HG02973 (cell line): ENCODE measurements at regions not wholly inside any gene's neighbourhood (a gene's known extent, or its start where the extent isn't known, plus 50 kb on each side); places are given as distances from the start of the nearest gene placed in this dataset.
A peak's percentile ranks its signal among the peaks of the same experiment; 100 is the strongest.

Experiments
- ATAC-seq: cut with Tn5 transposase; IDR thresholded peaks from one replicate; pipeline ENCODE4 v1.9.1; 2021; ENCODE audit warnings: moderate library complexity; ENCODE audit not compliant: unreplicated experiment

DNA sequence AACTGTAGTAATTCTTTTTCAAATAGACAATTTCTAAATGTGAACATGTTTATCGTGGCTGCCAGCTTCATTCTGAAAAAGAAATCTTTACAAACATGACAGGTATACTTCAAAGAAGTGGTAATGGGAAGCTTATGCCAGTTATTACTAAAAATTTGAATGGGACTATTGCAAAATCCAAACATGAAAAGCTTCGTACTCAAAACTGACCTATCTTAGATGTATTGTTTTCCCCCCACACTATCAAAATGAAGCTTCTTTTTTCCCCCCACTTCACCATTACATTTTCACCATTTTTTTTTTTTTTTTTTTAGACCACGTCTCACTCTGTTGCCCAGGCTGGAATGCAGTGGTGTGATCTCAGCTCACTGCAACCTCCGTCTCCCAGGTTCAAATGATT is 50.4 kb upstream of the SERTAD2 start:
- no peak for ATAC-seq

DNA sequence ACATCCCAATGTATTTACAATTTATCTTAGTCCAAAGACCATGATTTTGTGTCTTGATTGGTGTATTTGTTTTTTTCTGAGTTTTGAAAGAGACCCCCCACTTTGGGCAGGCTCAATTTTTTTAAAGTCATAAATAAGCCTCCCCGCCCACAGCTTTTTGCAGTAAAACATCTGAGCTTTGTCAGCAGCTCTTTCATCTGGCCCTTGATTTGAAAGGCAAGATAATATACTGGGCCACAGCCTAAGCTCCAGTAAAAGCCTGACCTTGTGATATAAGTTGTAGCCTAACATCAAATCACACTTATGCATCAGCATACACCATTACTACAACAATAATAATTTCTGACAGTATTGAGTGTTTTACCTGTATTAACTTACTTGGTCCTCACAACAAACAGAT is 51.3 kb upstream of the SERTAD2 start:
- ATAC-seq = no peak

GRCh38 chr2:64707276-64707675 is 53.6 kb upstream of the SERTAD2 start:
- ATAC-seq = no peak

DNA sequence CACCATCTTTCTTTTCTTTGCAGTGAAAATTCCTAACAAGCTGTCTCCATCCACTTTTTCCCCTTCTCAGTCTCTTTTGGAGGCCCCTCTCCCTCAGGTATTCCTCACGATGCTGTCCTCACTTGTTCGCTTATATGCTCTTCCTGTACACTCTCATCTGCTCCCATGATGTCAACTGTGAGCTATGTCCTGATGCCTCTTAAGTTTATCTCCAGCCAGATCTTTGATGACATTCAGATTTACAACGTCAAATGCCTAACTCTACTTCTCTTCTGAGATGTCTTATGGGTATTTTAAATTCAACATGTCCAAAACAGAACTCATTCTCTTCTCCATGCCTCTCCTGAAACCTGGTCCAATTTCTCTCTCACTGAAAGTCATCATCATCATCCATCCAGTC is 55.1 kb upstream of the SERTAD2 start:
- no peak for ATAC-seq

- ATAC-seq = no peak
Observed at GRCh38 chr2:64711252-64711800, 57.6 kb upstream of the SERTAD2 start.

GRCh38 chr2:64713686-64714085 is 60.0 kb upstream of the SERTAD2 start:
- no peak for ATAC-seq

DNA sequence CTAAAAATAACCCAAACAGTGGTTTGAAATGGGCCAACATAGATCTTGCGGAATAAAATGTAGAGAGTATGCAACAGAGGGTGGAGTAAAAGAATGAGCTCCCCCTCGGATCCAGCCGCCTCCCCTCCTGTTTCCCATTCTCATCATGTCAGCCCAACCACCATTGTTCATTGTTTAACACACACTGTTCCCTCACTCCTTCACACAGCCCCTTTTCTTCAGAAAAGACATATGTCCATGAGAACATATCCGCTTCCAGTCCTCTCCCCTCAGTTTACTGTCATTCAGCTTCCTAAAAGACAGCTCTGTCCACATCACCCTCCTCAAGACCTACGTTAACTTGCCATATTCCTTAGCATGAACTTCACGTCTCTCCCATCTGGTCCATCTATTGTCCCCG is 62.9 kb upstream of the SERTAD2 start:
- no peak for ATAC-seq

DNA sequence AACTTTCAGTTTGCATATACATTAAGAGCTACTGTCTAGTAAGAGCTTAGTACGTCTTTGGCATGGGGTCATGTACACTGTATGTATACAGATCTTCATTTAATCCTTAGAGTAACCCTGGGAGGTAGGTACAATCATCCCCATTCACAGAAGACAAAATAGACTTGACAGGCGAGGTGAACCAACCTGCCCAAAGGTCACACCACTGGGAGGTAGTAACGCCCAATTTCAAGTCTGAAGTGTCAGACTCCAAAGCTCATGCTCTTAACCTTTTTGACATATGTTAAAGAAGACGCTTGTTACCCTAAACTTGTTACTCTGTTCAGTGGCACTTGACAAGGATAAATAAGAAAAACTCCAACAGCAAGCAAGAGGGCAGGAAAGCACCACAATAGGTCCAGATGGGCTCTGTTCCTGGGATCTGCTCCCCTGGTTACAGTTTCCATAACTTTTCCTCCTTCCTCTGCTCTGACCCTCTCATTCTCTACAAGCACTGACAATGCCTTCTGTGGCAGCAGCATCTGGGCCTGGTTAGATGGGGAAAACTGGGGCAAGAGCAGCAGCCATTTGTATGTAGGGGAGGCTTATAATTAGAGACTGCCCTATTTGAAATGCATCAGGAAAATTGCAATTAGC is 64.7 kb upstream of the SERTAD2 start:
- no peak for ATAC-seq

- no peak for ATAC-seq
Observed at GRCh38 chr2:64720535-64721319, 67.0 kb upstream of the SERTAD2 start.

- ATAC-seq = no peak
Observed at GRCh38 chr2:64721320-64721623, 67.6 kb upstream of the SERTAD2 start.

DNA sequence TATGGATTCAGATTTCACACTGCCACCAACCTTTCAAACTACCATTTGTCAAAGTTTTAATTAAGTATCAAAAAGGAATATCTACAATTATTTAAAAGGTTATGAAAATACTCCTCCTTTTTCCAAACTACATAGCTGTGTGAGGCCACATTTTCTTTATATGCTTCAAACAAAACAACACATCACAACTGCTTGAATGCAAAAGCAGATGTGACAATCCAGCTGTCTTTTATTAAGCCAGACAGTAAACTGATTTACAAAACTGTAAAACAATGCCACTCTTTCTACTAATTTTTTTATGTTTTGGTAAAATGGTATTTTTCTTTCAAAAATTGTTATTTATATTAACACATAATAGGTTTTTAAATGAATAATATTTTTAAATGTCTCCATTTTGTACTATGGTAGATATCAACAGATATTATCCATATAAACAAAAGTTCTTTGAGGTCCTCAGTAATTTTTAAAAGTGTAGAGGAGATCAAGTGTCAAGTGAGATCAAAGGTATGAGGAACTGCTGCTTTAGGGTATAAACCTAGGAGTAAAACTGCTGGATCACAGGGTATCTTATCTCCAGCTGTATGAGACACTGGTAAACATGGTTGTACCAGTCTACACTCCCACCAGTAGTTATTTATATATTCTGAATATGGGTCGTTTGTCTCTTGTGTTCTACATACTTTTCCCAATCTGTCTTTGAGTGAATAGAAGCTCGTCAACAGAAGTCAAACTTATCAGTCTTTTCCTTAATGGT is 68.8 kb upstream of the SERTAD2 start:
- no peak for ATAC-seq

GRCh38 chr2:64727013-64727767 is 73.5 kb upstream of the SERTAD2 start:
- peak; percentile 77 for ATAC-seq

DNA sequence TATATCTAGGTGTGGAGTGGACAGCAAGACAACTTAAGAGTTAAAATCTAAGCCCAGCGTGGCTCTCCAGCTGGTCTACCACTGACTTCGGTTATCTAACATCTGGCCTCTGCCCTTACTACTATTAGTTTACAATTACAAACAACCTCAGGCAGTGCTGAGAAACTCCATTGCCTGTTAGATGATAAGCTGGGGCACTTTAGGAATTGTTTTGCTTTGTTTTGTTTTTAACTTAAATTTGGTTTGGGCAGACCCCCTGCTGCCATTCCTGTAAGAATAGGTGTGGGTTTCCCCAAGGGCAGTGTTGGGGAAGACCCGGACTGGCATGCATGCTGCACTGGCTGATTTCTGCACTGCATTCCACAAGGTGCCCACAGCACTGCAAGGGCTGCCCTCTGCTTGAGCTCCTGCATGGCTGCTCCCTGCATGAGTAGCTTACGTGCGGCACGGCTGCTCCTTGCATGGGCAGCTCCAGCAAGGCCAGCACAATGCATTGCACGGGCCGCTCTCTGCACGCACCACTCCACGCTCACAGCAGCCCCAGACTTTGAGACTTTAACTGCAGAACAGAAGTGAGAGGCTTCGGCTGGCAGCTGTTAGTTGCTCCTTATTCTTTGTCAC is 74.2 kb upstream of the SERTAD2 start:
- no peak for ATAC-seq

GRCh38 chr2:64730551-64731262 is 77.0 kb upstream of the SERTAD2 start:
- ATAC-seq = no peak

- no peak for ATAC-seq
Observed at GRCh38 chr2:64731263-64731643, 77.5 kb upstream of the SERTAD2 start.

- no peak for ATAC-seq
Observed at GRCh38 chr2:64731746-64732145, 78.0 kb upstream of the SERTAD2 start.

- ATAC-seq = no peak
Observed at GRCh38 chr2:64732146-64732545, 78.4 kb upstream of the SERTAD2 start.

DNA sequence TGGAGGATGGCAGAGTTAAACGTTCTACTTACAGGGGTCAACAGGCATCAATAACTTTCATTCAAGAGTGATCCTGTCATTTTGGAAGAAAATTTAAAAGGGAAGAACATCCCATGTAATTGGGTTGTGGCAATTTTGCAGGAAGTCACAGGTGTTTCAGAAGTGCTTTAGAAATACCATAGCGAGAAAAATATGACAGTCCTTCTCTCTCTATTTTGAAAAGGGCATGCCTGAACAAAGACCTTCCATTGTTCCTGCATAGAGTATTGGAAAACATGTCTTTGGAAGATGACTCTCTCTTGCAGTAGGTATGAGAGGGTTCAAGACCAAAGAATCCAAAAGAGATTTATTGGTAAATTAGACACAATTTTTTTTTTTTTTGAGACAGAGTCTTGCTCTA is 81.8 kb upstream of the SERTAD2 start:
- ATAC-seq = no peak

DNA sequence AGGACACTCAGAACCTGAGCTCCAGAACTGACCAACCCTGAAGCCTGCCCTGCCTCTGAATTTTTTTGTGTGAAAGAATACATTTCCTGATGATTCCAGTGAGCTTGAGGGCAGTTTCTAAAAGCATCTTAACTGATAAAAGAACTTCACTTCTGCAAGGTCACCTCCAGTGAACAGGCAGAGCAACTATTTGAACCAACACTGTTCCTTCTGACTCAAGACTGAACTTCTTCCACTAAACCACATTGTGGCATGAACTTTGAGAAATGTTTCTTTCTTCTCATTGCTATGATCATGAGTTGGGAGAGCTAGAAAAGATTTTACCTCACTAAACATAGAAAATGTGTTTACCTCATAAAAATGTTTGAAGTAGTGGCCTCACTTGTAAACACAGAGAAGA is 83.8 kb upstream of the SERTAD2 start:
- no peak for ATAC-seq

DNA sequence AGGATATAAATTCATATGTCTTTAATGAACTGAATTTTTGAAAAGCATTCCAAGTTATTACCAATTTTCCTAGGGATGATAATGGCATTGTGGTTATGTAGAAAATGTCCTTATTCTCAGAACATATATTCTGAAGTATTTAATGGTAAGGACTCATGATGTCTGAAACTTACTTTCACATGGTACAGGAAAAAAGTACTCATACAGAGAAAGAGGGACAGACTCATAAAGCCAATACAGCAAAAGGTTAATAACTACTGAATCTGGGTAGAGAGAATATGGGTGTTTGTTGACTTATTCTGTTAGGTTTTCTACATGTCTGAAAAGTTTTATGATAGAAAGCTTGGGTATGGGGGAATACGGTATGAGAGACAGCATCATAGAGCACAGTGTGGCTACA is 84.3 kb upstream of the SERTAD2 start:
- ATAC-seq = peak; percentile 59
